SK-N-SH treated with all-trans-retinoic acid at 6 μM for 48 hours (cell line): ENCODE measurements at regions not wholly inside any gene's neighbourhood (a gene's known extent, or its start where the extent isn't known, plus 50 kb on each side); places are given as distances from the start of the nearest gene placed in this dataset.
"Not testable (repeated sequence)": the region's sequence is repeated elsewhere in the genome, so short reads cannot be mapped to it uniquely, and the experiment has no call there.

Experiments used
- ATAC-seq: fragments of 200-7000 bp; cut with Tn5 transposase; 3 replicates; pipeline ENCODE4 v1.9.1; 2020; ENCODE audit warnings: mild to moderate bottlenecking, moderate library complexity
- ARNTL ChIP-seq: fragments of 450-650 bp; formaldehyde crosslinking; IDR thresholded peaks from 2 replicates; pipeline ENCODE4 v1.5.0; 2020; ENCODE audit warnings: low read depth, mild to moderate bottlenecking, moderate library complexity, borderline replicate concordance
- BACH2 ChIP-seq: fragments of 250-450 bp; sonication (Bioruptor Pico); IDR thresholded peaks from 2 replicates; pipeline ENCODE4 v1.9.0; 2021; ENCODE audit warnings: mild to moderate bottlenecking, borderline replicate concordance
- CSDC2 ChIP-seq: fragments of 250-450 bp; sonication (Bioruptor Pico); IDR thresholded peaks from 2 replicates; pipeline ENCODE4 v1.5.0; 2020; ENCODE audit warnings: mild to moderate bottlenecking, moderate library complexity
- CSRNP3 ChIP-seq: fragments of 250-450 bp; sonication (Bioruptor Pico); IDR thresholded peaks from 2 replicates; pipeline ENCODE4 v1.5.1; 2021; ENCODE audit warnings: mild to moderate bottlenecking, moderate library complexity
- ESRRG ChIP-seq: fragments of 250-450 bp; sonication (Bioruptor Pico); IDR thresholded peaks from 2 replicates; pipeline ENCODE4 v1.6.1; 2021; ENCODE audit warnings: mild to moderate bottlenecking
- GLIS3 ChIP-seq: fragments of 250-450 bp; sonication (Bioruptor Pico); IDR thresholded peaks from 2 replicates; pipeline ENCODE4 v1.5.0; 2020; ENCODE audit warnings: mild to moderate bottlenecking, moderate library complexity
- ISL1 ChIP-seq: fragments of 250-450 bp; sonication (Bioruptor Pico); IDR thresholded peaks from 2 replicates; pipeline ENCODE4 v2.1.2; 2022; ENCODE audit warnings: mild to moderate bottlenecking, moderate library complexity
- OSR1 ChIP-seq: fragments of 250-450 bp; sonication (Bioruptor Pico); IDR thresholded peaks from 2 replicates; pipeline ENCODE4 v1.8.0; 2022; ENCODE audit warnings: moderate library complexity, mild to moderate bottlenecking, inconsistent platforms
- PATZ1 ChIP-seq: fragments of 250-450 bp; sonication (Bioruptor Pico); IDR thresholded peaks from 2 replicates; pipeline ENCODE4 v1.8.0; 2020; ENCODE audit warnings: mild to moderate bottlenecking, moderate library complexity, borderline replicate concordance
- POU6F1 ChIP-seq: fragments of 250-450 bp; sonication (Bioruptor Pico); IDR thresholded peaks from 2 replicates; pipeline ENCODE4 v1.8.0; 2021; ENCODE audit warnings: low read depth, mild to moderate bottlenecking, moderate library complexity, borderline replicate concordance
- PPARA ChIP-seq: fragments of 250-450 bp; sonication (Bioruptor Pico); IDR thresholded peaks from 2 replicates; pipeline ENCODE4 v1.5.0; 2020; ENCODE audit warnings: mild to moderate bottlenecking, borderline replicate concordance
- RARB ChIP-seq: fragments of 250-450 bp; sonication (Bioruptor Pico); IDR thresholded peaks from 2 replicates; pipeline ENCODE4 v1.8.0; 2021; ENCODE audit warnings: mild to moderate bottlenecking, moderate library complexity
- TCF4 ChIP-seq: fragments of 250-450 bp; sonication (Bioruptor Pico); IDR thresholded peaks from 2 replicates; pipeline ENCODE4 v1.8.0; 2021; ENCODE audit warnings: mild to moderate bottlenecking, moderate library complexity, borderline replicate concordance
- TSHZ2 ChIP-seq: fragments of 250-450 bp; sonication (Bioruptor Pico); IDR thresholded peaks from 2 replicates; pipeline ENCODE4 v1.5.0; 2020; ENCODE audit warnings: mild to moderate bottlenecking, moderate library complexity
- ZC3H10 ChIP-seq: fragments of 250-450 bp; sonication (Bioruptor Pico); IDR thresholded peaks from 2 replicates; pipeline ENCODE4 v1.5.1; 2021; ENCODE audit warnings: mild to moderate bottlenecking, moderate library complexity
- ZFP3 ChIP-seq: fragments of 250-450 bp; sonication (Bioruptor Pico); IDR thresholded peaks from 2 replicates; pipeline ENCODE4 v1.5.0; 2020; ENCODE audit warnings: mild to moderate bottlenecking, moderate library complexity
- ZNF565 ChIP-seq: fragments of 450-650 bp; formaldehyde crosslinking; conservative IDR thresholded peaks from 2 replicates; pipeline ENCODE4 v1.5.0; 2020; ENCODE audit warnings: low read depth, mild to moderate bottlenecking, moderate library complexity
- ZNF70 ChIP-seq: fragments of 450-650 bp; formaldehyde crosslinking; IDR thresholded peaks from 2 replicates; pipeline ENCODE4 v1.5.0; 2020; ENCODE audit warnings: mild to moderate bottlenecking, moderate library complexity
- ZNF8 ChIP-seq: fragments of 450-650 bp; formaldehyde crosslinking; IDR thresholded peaks from 2 replicates; pipeline ENCODE4 v1.5.0; 2020; ENCODE audit warnings: mild to moderate bottlenecking, moderate library complexity
- TF ChIP-seq, protein P1 (sequence below): fragments of 250-450 bp; sonication (Bioruptor Pico); IDR thresholded peaks from 2 replicates; pipeline ENCODE4 v1.5.1; 2020; ENCODE audit warnings: low read depth, mild to moderate bottlenecking, moderate library complexity

DNA sequence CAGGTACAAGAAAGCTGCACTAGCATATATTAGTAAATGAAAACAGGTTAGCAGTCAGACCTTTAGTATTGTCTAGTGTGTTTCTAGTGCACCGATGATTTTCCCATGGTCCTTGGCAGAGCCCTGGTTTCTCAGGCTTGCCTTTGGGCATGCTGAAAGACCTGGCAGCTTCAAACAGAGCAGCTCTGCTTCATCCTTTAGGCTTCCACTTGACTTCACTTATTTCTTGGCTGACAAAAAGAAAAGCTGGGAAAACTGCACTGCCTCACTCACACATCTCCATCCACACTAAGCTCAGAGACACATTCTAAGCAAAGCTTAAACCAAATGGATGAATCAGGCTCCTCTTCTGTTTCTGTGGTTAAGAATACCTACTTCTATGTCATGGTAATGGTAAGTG lies 374.8 kb upstream of the PDZRN3 start:
- no peak for TF ChIP-seq TSHZ2 (CRISPR knock-in tag)
- TF ChIP-seq ARNTL, result no peak
- TF ChIP-seq CSDC2, result no peak
- no peak for TF ChIP-seq TCF4 (CRISPR knock-in tag)
- ATAC-seq, result no peak

GRCh38 chr3:73990691-73991090 lies 365.9 kb upstream of the PDZRN3 start:
- not testable (repeated sequence) for ATAC-seq

DNA sequence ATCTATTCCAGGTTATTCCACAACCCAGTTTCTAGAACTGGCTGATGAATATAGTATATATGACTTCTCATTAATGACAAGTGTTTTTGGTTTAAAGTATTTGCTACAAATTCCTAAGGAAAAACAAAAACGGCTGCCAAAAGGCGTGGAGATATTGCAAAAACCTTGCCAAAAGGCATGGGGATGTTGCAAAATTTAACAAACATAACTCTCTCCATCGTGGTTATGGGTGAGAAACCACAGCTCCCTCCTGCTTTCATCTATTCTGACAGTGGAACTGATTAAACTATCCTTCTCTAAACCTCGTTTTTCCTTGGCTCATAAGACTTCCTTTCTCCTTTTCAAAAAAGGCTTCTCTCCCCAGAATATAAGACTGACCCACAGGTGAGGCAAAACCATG lies 342.0 kb upstream of the PDZRN3 start:
- no peak for ATAC-seq
- TF ChIP-seq, protein P1, sequence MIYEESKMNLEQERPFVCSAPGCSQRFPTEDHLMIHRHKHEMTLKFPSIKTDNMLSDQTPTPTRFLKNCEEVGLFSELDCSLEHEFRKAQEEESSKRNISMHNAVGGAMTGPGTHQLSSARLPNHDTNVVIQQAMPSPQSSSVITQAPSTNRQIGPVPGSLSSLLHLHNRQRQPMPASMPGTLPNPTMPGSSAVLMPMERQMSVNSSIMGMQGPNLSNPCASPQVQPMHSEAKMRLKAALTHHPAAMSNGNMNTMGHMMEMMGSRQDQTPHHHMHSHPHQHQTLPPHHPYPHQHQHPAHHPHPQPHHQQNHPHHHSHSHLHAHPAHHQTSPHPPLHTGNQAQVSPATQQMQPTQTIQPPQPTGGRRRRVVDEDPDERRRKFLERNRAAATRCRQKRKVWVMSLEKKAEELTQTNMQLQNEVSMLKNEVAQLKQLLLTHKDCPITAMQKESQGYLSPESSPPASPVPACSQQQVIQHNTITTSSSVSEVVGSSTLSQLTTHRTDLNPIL (CRISPR knock-in tag), result no peak
- TF ChIP-seq ARNTL (no peak), ZNF70 (no peak), CSRNP3 (CRISPR knock-in tag) (no peak), ZFP3 (CRISPR knock-in tag) (no peak), ZNF8 (no peak)
- TF ChIP-seq, all 23 proteins: peak for 0

DNA sequence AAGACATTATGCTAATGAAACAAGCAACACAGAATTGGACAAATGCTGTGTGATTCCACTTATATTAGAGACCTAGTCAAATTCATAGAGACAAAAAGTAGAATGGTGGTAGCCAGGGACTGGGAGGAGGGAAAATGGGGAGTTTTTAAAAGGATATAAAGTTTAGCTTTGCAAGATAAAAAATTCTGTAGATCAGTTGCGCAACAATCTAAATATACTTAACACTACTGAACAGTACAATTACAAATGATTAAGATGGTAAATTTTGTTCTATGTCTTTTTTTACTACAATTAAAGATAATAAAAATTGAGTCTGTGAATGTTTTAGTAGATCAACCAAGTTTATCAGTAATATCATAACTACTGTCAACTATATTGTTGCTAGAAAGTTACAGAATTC lies 340.1 kb upstream of the PDZRN3 start:
- no peak for ATAC-seq
- no peak for TF ChIP-seq ARNTL
- TF ChIP-seq RARB (CRISPR knock-in tag), result no peak
- TF ChIP-seq ISL1 (CRISPR knock-in tag), result no peak
- TF ChIP-seq, all 23 proteins: peak for 0

- no peak for ATAC-seq
Measured at GRCh38 chr3:73955494-73956070, 330.8 kb upstream of the PDZRN3 start.

GRCh38 chr3:73954506-73954905 lies 329.8 kb upstream of the PDZRN3 start:
- no peak for ATAC-seq
- TF ChIP-seq ISL1 (CRISPR knock-in tag), result no peak
- no peak for TF ChIP-seq PATZ1 (CRISPR knock-in tag)
- TF ChIP-seq TSHZ2 (CRISPR knock-in tag), result no peak
- no peak for TF ChIP-seq ZNF8
- no peak for TF ChIP-seq CSDC2
- TF ChIP-seq POU6F1 (CRISPR knock-in tag), result no peak
- TF ChIP-seq OSR1 (CRISPR knock-in tag), result no peak
- no peak for TF ChIP-seq ZC3H10 (CRISPR knock-in tag)
- no peak for TF ChIP-seq BACH2
- no peak for TF ChIP-seq PPARA (CRISPR knock-in tag)
- TF ChIP-seq GLIS3 (CRISPR knock-in tag), result no peak
- TF ChIP-seq ZNF565, result no peak
- no peak for TF ChIP-seq ESRRG
- no peak for TF ChIP-seq TCF4 (CRISPR knock-in tag)
- no peak for TF ChIP-seq ARNTL

More at GRCh38 chr3:73955494-73956070, 330.8 kb upstream of the PDZRN3 start:
- TF ChIP-seq ZC3H10 (CRISPR knock-in tag), result no peak
